Ishikawa (cell line): ENCODE measurements at regions not wholly inside any gene's neighbourhood (a gene's known extent, or its start where the extent isn't known, plus 50 kb on each side); places are given as distances from the start of the nearest gene placed in this dataset.
A peak's percentile ranks its signal among the peaks of the same experiment; 100 is the strongest.

Experiments
- CEBPB ChIP-seq: IDR thresholded peaks from 2 replicates; pipeline ENCODE4 v1.6.1; 2012
- CREB1 ChIP-seq: IDR thresholded peaks from 2 replicates; pipeline ENCODE4 v1.6.1; 2012; ENCODE audit warnings: low read depth
- EGR1 ChIP-seq: IDR thresholded peaks from 2 replicates; pipeline ENCODE4 v1.6.1; 2012
- EP300 ChIP-seq: IDR thresholded peaks from 2 replicates; pipeline ENCODE4 v1.6.1; 2012; ENCODE audit warnings: borderline replicate concordance
- FOXM1 ChIP-seq: IDR thresholded peaks from 2 replicates; pipeline ENCODE4 v1.6.1; 2012; ENCODE audit warnings: low read depth, borderline replicate concordance
- MAX ChIP-seq: IDR thresholded peaks from 2 replicates; pipeline ENCODE4 v1.6.1; 2012
- NFIC ChIP-seq: IDR thresholded peaks from 2 replicates; pipeline ENCODE4 v1.6.1; 2012
- RAD21 ChIP-seq: IDR thresholded peaks from 2 replicates; pipeline ENCODE4 v1.6.1; 2012; ENCODE audit warnings: low read depth
- REST ChIP-seq: IDR thresholded peaks from 2 replicates; pipeline ENCODE4 v1.6.1; 2012; ENCODE audit warnings: low read depth, mild to moderate bottlenecking
- TAF1 ChIP-seq: IDR thresholded peaks from 2 replicates; pipeline ENCODE4 v1.6.1; 2012; ENCODE audit warnings: low read depth, mild to moderate bottlenecking
- TCF12 ChIP-seq: IDR thresholded peaks from 2 replicates; pipeline ENCODE4 v1.6.1; 2012; ENCODE audit warnings: low read depth
- TEAD4 ChIP-seq: IDR thresholded peaks from 2 replicates; pipeline ENCODE4 v1.6.1; 2012
- USF1 ChIP-seq: IDR thresholded peaks from 2 replicates; pipeline ENCODE4 v1.6.1; 2012
- YY1 ChIP-seq: IDR thresholded peaks from 2 replicates; pipeline ENCODE4 v1.6.1; 2012; ENCODE audit warnings: low read depth
- ZBTB7A ChIP-seq: IDR thresholded peaks from 2 replicates; pipeline ENCODE4 v1.6.1; 2012; ENCODE audit warnings: low read depth

- TF ChIP-seq TCF12: no peak
- no peak for TF ChIP-seq FOXM1
- no peak for TF ChIP-seq YY1
- TF ChIP-seq CEBPB: peak; percentile 76
Measured at GRCh38 chr13:54637366-54637765, 1608.8 kb downstream of the OLFM4 start.

- no peak for TF ChIP-seq CREB1
- no peak for TF ChIP-seq EP300
- TF ChIP-seq YY1: no peak
- no peak for TF ChIP-seq ZBTB7A
- no peak for TF ChIP-seq FOXM1
- TF ChIP-seq TAF1: no peak
- TF ChIP-seq NFIC: no peak
- TF ChIP-seq TCF12: no peak
- no peak for TF ChIP-seq RAD21
- no peak for TF ChIP-seq MAX
- no peak for TF ChIP-seq CEBPB
- no peak for TF ChIP-seq TEAD4
- TF ChIP-seq REST: no peak
- TF ChIP-seq EGR1: no peak
Measured at GRCh38 chr13:54640719-54641118, 1612.1 kb downstream of the OLFM4 start.

- TF ChIP-seq EGR1: no peak
- TF ChIP-seq FOXM1: no peak
- TF ChIP-seq EP300: no peak
- no peak for TF ChIP-seq USF1
- no peak for TF ChIP-seq CEBPB
- TF ChIP-seq TCF12: no peak
- TF ChIP-seq TEAD4: no peak
- no peak for TF ChIP-seq TAF1
- no peak for TF ChIP-seq ZBTB7A
- TF ChIP-seq YY1: no peak
- no peak for TF ChIP-seq NFIC
- TF ChIP-seq REST: no peak
- no peak for TF ChIP-seq RAD21
- TF ChIP-seq CREB1: no peak
- TF ChIP-seq MAX: no peak
Measured at GRCh38 chr13:54643863-54644262, 1615.2 kb downstream of the OLFM4 start.

- TF ChIP-seq ZBTB7A (no peak), USF1 (no peak), REST (no peak), NFIC (no peak), EP300 (no peak), TCF12 (no peak), YY1 (no peak), TEAD4 (no peak), CREB1 (no peak), TAF1 (no peak), FOXM1 (no peak)
Measured at GRCh38 chr13:54647275-54647674, 1618.7 kb downstream of the OLFM4 start.

GRCh38 chr13:54657588-54657987 is 1629.0 kb downstream of the OLFM4 start:
- TF ChIP-seq TCF12: no peak
- TF ChIP-seq EGR1: no peak
- TF ChIP-seq CREB1: no peak
- TF ChIP-seq NFIC: no peak
- no peak for TF ChIP-seq TAF1
- no peak for TF ChIP-seq YY1
- no peak for TF ChIP-seq USF1
- no peak for TF ChIP-seq EP300
